GM18867 (cell line): ENCODE measurements at regions not wholly inside any gene's neighbourhood (a gene's known extent, or its start where the extent isn't known, plus 50 kb on each side); places are given as distances from the start of the nearest gene placed in this dataset.
"Not testable (repeated sequence)": the region's sequence is repeated elsewhere in the genome, so short reads cannot be mapped to it uniquely, and the experiment has no call there.

Experiments used
- ATAC-seq: cut with Tn5 transposase; IDR thresholded peaks from one replicate; pipeline ENCODE4 v1.9.1; 2021; ENCODE audit warnings: mild to moderate bottlenecking, moderate library complexity; ENCODE audit not compliant: unreplicated experiment

GRCh38 chr13:90648497-90648896, 699.0 kb upstream of the MIR17HG start:
- no peak for ATAC-seq

- ATAC-seq, result no peak
Measured at GRCh38 chr13:90652036-90652435, 695.5 kb upstream of the MIR17HG start.

DNA sequence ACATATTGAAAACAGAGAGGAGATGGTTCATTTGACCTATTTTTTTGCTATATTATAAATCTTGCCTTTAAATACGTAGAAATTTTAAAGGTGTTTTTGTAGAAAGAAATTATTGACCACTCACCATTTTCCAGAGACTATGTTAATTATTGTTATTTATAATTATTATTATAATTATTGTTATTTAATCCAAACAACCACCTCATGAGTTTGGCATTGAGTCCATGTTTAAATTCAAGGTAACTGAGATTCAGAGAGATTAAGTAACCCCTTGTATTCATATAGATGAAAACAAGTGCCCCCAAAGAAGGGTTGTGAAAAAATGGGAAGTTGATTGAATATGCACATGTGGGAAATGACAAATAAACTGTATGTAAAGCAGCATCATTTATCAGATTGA, 692.5 kb upstream of the MIR17HG start:
- ATAC-seq, result no peak

DNA sequence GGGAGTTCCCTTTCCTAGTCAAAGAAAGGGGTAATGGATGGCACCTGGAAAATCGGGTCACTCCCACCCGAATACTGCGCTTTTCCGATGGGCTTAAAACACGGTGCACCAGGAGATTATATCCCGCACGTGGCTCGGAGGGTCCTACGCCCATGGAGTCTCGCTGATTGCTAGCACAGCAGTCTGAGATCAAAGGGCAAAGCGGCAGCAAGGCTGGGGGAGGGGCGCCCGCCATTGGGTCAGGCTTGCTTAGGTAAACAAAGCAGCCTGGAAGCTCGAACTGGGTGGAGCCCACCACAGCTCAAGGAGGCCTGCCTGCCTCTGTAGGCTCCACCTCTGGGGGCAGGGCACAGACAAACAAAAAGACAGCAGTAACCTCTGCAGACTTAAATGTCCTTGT, 683.3 kb upstream of the MIR17HG start:
- ATAC-seq, result not testable (repeated sequence)

DNA sequence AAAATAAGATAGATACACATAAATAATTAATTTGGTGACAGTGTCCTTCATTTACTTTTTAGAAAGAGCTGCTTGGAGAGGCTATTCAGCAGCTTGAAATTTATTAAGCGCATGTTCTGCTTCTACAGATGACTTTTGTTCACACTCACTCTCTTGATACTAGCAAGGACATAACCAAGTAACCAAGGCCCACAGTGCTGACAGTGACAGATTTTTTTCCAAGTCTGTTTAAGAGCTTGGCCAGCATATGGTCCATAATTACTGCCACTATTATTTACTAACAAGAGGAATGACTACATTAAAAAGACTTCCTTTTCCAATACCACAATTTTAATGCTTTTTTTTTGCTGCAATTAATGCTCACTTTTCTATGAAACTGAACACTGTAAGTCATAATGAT, 673.7 kb upstream of the MIR17HG start:
- ATAC-seq, result no peak

- no peak for ATAC-seq
Measured at GRCh38 chr13:90675129-90675528, 672.4 kb upstream of the MIR17HG start.

- ATAC-seq, result no peak
Measured at GRCh38 chr13:90680826-90681225, 666.7 kb upstream of the MIR17HG start.

- no peak for ATAC-seq
Measured at GRCh38 chr13:90683711-90684131, 663.8 kb upstream of the MIR17HG start.

DNA sequence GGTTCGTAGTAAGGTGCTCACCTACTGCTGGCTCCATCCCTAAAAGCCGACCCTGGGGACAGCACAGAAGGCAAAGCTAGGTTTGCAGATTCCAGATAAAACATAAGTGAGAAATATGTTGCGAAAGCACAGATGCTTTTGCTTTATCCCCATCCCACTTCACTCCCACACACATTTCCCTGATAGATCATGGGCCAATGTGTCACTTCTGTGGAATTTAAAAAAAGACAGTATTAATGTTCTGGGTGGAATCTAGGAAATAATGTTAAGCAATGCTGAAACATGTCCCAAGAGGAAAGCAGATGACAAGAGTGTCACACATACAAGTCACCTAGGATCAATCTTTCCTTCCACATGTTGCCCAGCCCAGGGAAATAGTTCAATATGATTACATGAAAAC, 661.0 kb upstream of the MIR17HG start:
- ATAC-seq, result no peak

DNA sequence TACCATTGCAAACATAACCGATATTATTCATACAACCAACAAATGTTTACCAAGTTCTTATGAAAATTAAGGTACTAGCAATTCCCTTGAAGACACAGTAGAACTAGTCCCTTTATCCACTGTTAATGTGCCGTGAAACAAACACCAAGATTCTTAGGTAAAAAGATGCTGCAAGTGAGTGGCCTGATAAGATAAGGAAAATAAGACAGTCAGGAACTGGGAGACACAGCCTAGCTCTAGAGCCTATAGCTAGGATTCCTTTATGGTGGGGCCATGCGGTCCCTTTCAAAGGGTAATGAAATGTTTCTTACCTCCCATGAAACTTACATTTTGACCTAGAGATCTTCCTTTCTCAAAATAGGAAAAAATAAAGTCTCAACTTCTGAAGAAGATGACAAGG, 658.4 kb upstream of the MIR17HG start:
- no peak for ATAC-seq

DNA sequence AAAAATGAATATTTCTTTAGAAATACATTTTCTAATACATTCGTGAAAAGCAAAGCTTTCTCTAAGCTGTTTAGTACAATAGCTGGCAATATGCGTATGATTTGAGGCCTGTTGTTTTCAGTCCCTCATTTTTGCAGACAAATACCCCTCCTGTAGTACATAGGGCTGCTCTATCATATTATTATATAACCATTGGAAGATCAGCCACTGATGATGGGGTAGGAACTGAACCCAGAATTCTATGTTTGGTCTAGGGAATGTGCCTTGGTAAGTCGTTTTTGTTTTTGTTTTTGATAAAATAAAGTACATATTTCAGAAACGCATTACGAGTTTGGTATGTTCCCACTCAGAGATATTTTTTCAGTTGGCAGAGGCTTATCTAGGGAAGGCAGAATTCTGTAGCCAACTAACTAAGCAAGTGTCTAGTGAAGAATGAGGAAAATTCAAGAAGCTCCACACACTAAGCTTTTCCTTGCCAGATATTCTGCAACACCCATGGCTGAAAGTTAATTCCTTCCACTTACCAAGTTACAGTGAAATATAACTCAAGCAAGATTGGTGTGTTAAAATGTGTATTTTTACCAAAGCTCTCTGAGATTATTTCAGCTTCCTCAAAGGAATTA, 656.9 kb upstream of the MIR17HG start:
- ATAC-seq, result no peak

- no peak for ATAC-seq
Measured at GRCh38 chr13:90696254-90696653, 651.2 kb upstream of the MIR17HG start.

DNA sequence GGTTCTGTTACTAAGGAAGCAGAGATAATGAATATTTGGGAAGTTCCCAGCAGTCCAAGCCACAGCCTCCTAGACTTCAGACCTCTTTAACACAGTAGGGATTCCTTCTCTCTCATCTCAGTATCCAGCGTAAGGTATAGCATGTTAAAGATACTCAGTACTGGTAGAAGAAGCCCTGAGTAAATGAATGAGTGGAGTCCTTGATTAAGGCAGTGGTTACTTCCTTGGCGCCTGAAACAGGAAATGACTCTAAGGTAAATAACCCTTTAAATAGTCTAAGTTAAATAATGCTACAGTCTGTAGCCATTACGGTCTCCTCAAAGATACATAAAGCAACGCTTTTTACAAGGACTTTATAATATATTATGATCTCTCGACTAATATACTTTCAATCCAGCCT, 650.8 kb upstream of the MIR17HG start:
- no peak for ATAC-seq

- no peak for ATAC-seq
Measured at GRCh38 chr13:90700340-90700739, 647.1 kb upstream of the MIR17HG start.

DNA sequence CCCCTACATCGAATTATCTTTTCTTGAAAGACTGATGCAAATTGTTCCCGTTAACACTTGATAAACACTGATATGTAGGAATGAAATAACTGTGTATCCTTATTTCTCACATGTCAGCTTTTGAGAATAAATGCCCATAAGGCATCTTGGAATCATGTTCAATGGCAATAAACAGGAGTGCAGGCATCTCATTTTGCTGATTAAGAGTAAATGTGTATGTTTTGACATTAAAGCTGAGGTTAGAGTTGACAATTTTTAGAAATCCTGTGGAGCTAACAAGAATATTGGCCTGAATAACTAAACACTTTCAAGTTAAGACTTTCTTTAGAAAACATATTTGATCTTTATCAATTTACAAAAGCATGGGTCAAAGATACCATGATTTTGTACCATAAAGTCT, 646.2 kb upstream of the MIR17HG start:
- ATAC-seq, result no peak

DNA sequence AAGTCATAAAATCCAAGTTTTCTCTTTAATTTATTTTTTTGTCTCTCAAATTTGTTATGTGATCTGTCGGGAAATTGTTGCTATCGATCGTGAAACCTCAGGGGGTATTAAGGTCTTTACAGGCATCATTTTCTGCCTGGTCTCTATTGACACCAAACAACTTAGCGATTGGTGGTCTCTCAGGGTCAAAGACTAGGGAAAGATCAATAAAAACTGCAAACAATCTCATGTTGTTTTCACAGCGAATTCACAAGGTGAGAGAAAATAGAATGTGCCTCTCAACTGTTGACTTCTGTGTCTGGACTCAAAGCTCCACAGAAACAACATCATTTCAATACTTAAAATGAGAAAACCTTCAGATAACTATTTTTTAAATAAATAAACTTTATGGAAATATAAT, 645.4 kb upstream of the MIR17HG start:
- ATAC-seq, result no peak

DNA sequence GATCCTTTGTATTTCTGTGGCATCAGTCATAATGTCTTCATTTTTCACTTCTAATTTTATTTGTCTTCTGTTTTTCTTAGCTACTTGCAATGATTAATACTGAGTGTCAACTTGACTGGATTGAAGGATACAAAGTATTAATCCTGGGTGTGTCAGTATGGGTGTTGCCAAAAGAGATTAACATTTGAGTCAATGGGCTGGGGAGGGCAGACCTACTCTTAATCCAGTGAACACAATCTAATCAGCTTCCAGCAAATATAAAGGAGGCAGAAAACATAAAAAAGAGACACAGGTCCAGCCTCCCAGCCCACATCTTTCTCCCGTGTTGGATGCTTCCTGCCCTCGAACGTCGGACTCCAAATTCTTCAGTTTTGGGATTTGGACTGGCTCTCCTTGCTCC, 640.9 kb upstream of the MIR17HG start:
- ATAC-seq, result no peak

DNA sequence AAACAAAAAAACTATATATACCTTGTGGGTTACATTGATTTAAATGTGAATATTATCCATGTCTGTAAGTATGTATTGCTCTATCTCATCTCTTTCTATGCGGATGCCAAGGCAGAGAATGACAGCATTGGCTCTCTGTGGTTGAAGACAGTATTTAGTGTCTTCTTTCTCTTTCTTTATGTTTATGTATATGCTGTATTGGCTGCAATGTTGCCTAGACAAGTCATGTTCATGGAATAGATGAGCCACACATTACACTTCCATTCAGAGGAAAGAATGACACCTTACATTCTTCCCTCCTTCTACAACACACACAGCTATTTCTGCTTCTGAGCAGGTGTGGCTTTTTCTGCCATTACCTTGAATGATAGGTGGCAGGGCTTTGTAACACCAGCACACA, 639.4 kb upstream of the MIR17HG start:
- no peak for ATAC-seq

DNA sequence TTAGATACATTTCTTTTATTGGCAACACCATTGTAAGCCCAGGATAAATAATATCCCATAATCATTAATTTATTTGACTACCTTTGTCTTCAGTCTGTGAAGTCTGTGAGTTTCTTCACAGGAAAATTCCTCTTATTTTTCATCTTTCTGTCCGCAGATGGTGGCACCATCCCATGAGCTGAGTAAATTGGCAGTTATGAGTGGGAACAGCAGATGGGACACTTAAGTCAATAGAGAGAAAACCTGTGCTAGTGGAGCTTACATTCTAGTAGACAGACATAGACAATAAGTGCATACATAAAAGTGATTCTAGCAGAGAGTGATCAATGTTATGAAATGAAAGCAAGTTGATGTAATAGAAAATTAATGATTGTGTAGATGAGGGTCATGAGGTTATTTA, 638.2 kb upstream of the MIR17HG start:
- no peak for ATAC-seq

DNA sequence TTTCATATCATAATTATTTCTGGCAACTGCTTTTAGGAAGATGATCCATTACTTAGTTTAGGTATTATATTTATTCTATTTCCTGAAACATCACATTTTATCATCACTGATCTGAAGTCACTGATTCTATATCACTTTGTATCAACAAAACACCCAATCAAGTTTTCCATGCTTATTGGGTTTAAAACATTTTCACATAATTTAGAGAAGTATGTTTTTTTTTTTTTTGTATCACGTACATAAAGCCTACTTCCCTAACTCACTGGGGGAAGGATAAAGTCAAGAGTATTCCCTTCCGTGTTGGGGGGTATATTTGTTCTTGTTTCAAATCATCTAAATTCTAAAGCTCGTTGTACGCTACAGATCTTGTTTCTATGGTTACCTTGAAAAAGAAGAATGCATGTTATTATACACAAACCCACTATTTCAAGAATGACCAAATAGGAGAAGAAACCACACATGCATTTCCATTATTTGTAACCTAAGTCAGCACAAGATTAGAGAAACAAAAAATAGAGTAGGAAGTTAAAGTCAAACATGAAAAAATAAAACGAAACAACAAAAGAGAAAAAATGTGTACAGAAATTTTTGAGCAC, 637.2 kb upstream of the MIR17HG start:
- ATAC-seq, result no peak

DNA sequence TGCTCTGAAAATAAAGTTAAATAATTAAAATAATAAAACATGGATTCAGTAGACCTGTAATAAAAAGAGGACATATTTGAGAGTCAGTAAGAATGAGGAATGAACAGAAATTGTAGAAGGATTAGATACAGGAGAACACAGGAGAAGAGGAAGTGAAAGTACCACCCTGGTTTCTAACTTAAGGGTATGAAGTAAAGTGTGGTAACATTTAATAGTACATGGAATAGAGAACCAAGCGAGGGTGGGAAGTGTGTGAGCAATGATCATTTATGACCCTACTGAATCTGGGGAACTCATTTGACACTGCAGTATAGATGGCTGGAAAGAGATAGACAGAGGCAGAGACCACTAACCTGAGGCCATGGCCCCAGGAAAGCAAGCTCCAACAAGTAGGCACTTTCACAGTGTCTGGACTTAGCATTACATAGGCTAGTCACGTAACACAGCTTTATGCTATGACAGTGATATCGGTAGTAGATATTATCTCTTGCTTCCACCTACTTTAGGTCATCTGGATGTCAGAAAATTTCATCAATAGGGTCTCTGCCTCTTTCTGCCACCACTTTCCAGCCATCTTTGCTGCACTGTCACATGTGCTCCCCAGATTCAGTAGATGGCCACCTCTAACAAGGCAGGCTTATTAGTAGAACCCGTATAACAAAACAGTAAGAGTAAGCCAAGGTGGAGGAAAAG, 633.9 kb upstream of the MIR17HG start:
- ATAC-seq, result no peak

GRCh38 chr13:90715485-90715884, 632.0 kb upstream of the MIR17HG start:
- ATAC-seq, result no peak
